ENCODE measurements at regions not wholly inside any gene's neighbourhood (a gene's known extent, or its start where the extent isn't known, plus 50 kb on each side); places are given as distances from the start of the nearest gene placed in this dataset.

GRCh38 chr12:92551210-92551609 is 151.6 kb upstream of the PLEKHG7 start:
- BruUV-seq (replicated peaks), result no TSS peak
- peaks cover 33% of the 10 kb centered on the region for H3K4me1 Mint-ChIP-seq (ENCODE audit: low read depth, unreplicated experiment)
- intact Hi-C loops (cut with micrococcal nuclease; ENCODE audit: unreplicated experiment), result loop anchor here (10.0 kb wide), 1 partner anchor 596 kb away; no protein-coding TSS in a partner anchor
- no peak for DNase-seq
- CTCF ChIA-PET, result interaction anchor here (1.0 kb wide), 1 partner anchor 35 kb away, joined by 17 read pairs; no protein-coding TSS in a partner anchor
- H3K27ac Mint-ChIP-seq (ENCODE audit: unreplicated experiment), result no peak overlapping the region
- H3K4me3 Mint-ChIP-seq (ENCODE audit: low read depth, unreplicated experiment), result no peak overlapping the region
- H3K27me3 Mint-ChIP-seq (ENCODE audit: unreplicated experiment), result no peaks in the 10 kb centered on the region
- H3K9me3 Mint-ChIP-seq (ENCODE audit: low read depth, unreplicated experiment), result no peaks in the 10 kb centered on the region
- no peak for TF ChIP-seq CTCF (IDR thresholded peaks at IDR 0.05; ENCODE audit: unreplicated experiment)
- H3K36me3 Mint-ChIP-seq (ENCODE audit: insufficient read depth, unreplicated experiment), result peaks cover 19% of the 10 kb centered on the region

- no peak overlapping the region for H3K27ac Mint-ChIP-seq (ENCODE audit: unreplicated experiment)
- H3K9me3 Mint-ChIP-seq (ENCODE audit: low read depth, unreplicated experiment), result no peaks in the 10 kb centered on the region
- peaks cover 34% of the 10 kb centered on the region for H3K4me1 Mint-ChIP-seq (ENCODE audit: low read depth, unreplicated experiment)
- TF ChIP-seq CTCF (IDR thresholded peaks at IDR 0.05; ENCODE audit: unreplicated experiment), result no peak
- H3K4me3 Mint-ChIP-seq (ENCODE audit: low read depth, unreplicated experiment), result no peak overlapping the region
- H3K27me3 Mint-ChIP-seq (ENCODE audit: unreplicated experiment), result no peaks in the 10 kb centered on the region
- DNase-seq, result no peak
- intact Hi-C loops (cut with micrococcal nuclease; ENCODE audit: unreplicated experiment), result loop anchor here (10.0 kb wide), 1 partner anchor 596 kb away; no protein-coding TSS in a partner anchor
- H3K36me3 Mint-ChIP-seq (ENCODE audit: insufficient read depth, unreplicated experiment), result peaks cover 21% of the 10 kb centered on the region
- CTCF ChIA-PET, result interaction anchor here (0.7 kb wide), 1 partner anchor 753 kb away, joined by 6 read pairs; no protein-coding TSS in a partner anchor
- BruUV-seq (replicated peaks), result no TSS peak
Observed at GRCh38 chr12:92550661-92551060, 152.1 kb upstream of the PLEKHG7 start.

- peaks cover 20% of the 10 kb centered on the region for H3K36me3 Mint-ChIP-seq (ENCODE audit: insufficient read depth, unreplicated experiment)
- CTCF ChIA-PET, result interaction anchor here (0.6 to 0.7 kb wide), 2 partner anchors 188 to 753 kb away, joined by 3 to 6 read pairs; no protein-coding TSS in a partner anchor
- BruUV-seq (replicated peaks), result no TSS peak
Observed at GRCh38 chr12:92550254-92550653, 152.5 kb upstream of the PLEKHG7 start.

GRCh38 chr12:92549516-92549915 is 153.3 kb upstream of the PLEKHG7 start:
- Mint-ChIP-seq H3K4me1 (ENCODE audit: low read depth, unreplicated experiment) (peaks cover 43% of the 10 kb centered on the region), H3K4me3 (ENCODE audit: low read depth, unreplicated experiment) (no peak overlapping the region), H3K27me3 (ENCODE audit: unreplicated experiment) (no peaks in the 10 kb centered on the region), H3K36me3 (ENCODE audit: insufficient read depth, unreplicated experiment) (peaks cover 13% of the 10 kb centered on the region), H3K27ac (ENCODE audit: unreplicated experiment) (no peak overlapping the region), H3K9me3 (ENCODE audit: low read depth, unreplicated experiment) (no peaks in the 10 kb centered on the region)
- intact Hi-C loops (cut with micrococcal nuclease; ENCODE audit: unreplicated experiment), result loop anchor here (5.0 to 10.0 kb wide), 2 partner anchors 105 to 472 kb away; no protein-coding TSS in a partner anchor
- TF ChIP-seq CTCF (IDR thresholded peaks at IDR 0.05; ENCODE audit: unreplicated experiment), result no peak
- no peak for DNase-seq
- no TSS peak for BruUV-seq (replicated peaks)
- CTCF ChIA-PET, result no interaction called here

More at GRCh38 chr12:92550254-92550653, 152.5 kb upstream of the PLEKHG7 start:
- Mint-ChIP-seq H3K4me1 (ENCODE audit: low read depth, unreplicated experiment) (peaks cover 38% of the 10 kb centered on the region), H3K27me3 (ENCODE audit: unreplicated experiment) (no peaks in the 10 kb centered on the region), H3K9me3 (ENCODE audit: low read depth, unreplicated experiment) (no peaks in the 10 kb centered on the region), H3K4me3 (ENCODE audit: low read depth, unreplicated experiment) (no peak overlapping the region), H3K27ac (ENCODE audit: unreplicated experiment) (no peak overlapping the region)
- no peak for DNase-seq
- TF ChIP-seq CTCF (IDR thresholded peaks at IDR 0.05; ENCODE audit: unreplicated experiment), result no peak
- intact Hi-C loops (cut with micrococcal nuclease; ENCODE audit: unreplicated experiment), result loop anchor here (10.0 kb wide), 1 partner anchor 595 kb away; no protein-coding TSS in a partner anchor

Data from Calu3 (cell line).